ENCODE measurements at regions not wholly inside any gene's neighbourhood (a gene's known extent, or its start where the extent isn't known, plus 50 kb on each side); places are given as distances from the start of the nearest gene placed in this dataset.
"Not testable (repeated sequence)": the region's sequence is repeated elsewhere in the genome, so short reads cannot be mapped to it uniquely, and the experiment has no call there.

- Histone ChIP-seq H3K4me2 (replicated peaks; ENCODE audit: extremely low read depth, low read length, poor library complexity, severe bottlenecking) (no peak overlapping the region), H3K79me2 (ENCODE audit: insufficient read depth, low read length) (no peaks in the 10 kb centered on the region), H3K9ac (ENCODE audit: insufficient read depth, low read length, poor library complexity, severe bottlenecking) (no peak overlapping the region), H3K9me3 (replicated peaks in 1 of 2; ENCODE audit: control insufficient read depth in 1 of 2, insufficient read depth in 1 of 2, low read length in 2 of 2) (no peaks in the 10 kb centered on the region), H3K36me3 (replicated peaks in 1 of 2; ENCODE audit: control insufficient read depth in 1 of 2, insufficient read depth in 2 of 2, low read length in 2 of 2) (no peaks in the 10 kb centered on the region), H3K4me1 (ENCODE audit: control insufficient read depth in 1 of 2, insufficient read depth in 2 of 2, low read length in 2 of 2) (no peaks in the 10 kb centered on the region), H3K27ac (ENCODE audit: low read depth in 1 of 2, low read length in 2 of 2) (no peak overlapping the region), H3K27me3 (ENCODE audit: control insufficient read depth in 2 of 2, insufficient read depth in 2 of 2, low read length in 2 of 2) (no peaks in the 10 kb centered on the region), H2AFZ (ENCODE audit: insufficient read depth, low read depth, low read length, poor library complexity, severe bottlenecking) (no peak overlapping the region), H4K20me1 (ENCODE audit: insufficient read depth, low read length) (no peaks in the 10 kb centered on the region), H3K4me3 (replicated peaks in 1 of 3; ENCODE audit: low read depth in 2 of 3, low read length in 3 of 3) (no peak overlapping the region)
- Mint-ChIP-seq H3K27ac (no peak overlapping the region), H3K36me3 (no peaks in the 10 kb centered on the region), H3K4me1 (peaks cover 8% of the 10 kb centered on the region), H3K27me3 (ENCODE audit: low read depth in 3 of 3) (peaks cover 0 to 1% (median 1%) of the 10 kb centered on the region in 3 donors), H3K4me3 (no peak overlapping the region), H3K9me3 (peaks cover 0 to 4% (median 0%) of the 10 kb centered on the region in 7 donors)
- DNase-seq: no peak
- WGBS (ENCODE audit: insufficient coverage): no CpG with 5 or more reads among the region's 1 CpG
- TF ChIP-seq CTCF (IDR thresholded peaks at IDR 0.05): no peak
- intact Hi-C loops (cut with micrococcal nuclease): no loop called here
Measured at GRCh38 chr15:54790693-54791092, 406.0 kb downstream of the RSL24D1 start.

GRCh38 chr15:54789376-54789775, 407.4 kb downstream of the RSL24D1 start:
- Mint-ChIP-seq H3K9me3 (peaks cover under 1 to 7% (median 4%) of the 10 kb centered on the region in 7 donors), H3K4me1 (peaks cover 8% of the 10 kb centered on the region), H3K27ac (peak overlapping the region in 3 of 7 donors; percentile 15 to 54 (median 45)), H3K36me3 (no peaks in the 10 kb centered on the region), H3K4me3 (no peak overlapping the region), H3K27me3 (ENCODE audit: low read depth in 3 of 3) (peaks cover 0 to 3% (median 1%) of the 10 kb centered on the region in 3 donors)
- Histone ChIP-seq H3K27me3 (ENCODE audit: control insufficient read depth in 2 of 2, insufficient read depth in 2 of 2, low read length in 2 of 2) (no peaks in the 10 kb centered on the region), H3K4me3 (replicated peaks in 1 of 3; ENCODE audit: low read depth in 2 of 3, low read length in 3 of 3) (no peak overlapping the region), H3K79me2 (ENCODE audit: insufficient read depth, low read length) (no peaks in the 10 kb centered on the region), H3K4me2 (replicated peaks; ENCODE audit: extremely low read depth, low read length, poor library complexity, severe bottlenecking) (no peak overlapping the region), H4K20me1 (ENCODE audit: insufficient read depth, low read length) (no peaks in the 10 kb centered on the region), H3K9ac (ENCODE audit: insufficient read depth, low read length, poor library complexity, severe bottlenecking) (no peak overlapping the region), H3K4me1 (ENCODE audit: control insufficient read depth in 1 of 2, insufficient read depth in 2 of 2, low read length in 2 of 2) (no peaks in the 10 kb centered on the region), H2AFZ (ENCODE audit: insufficient read depth, low read depth, low read length, poor library complexity, severe bottlenecking) (no peak overlapping the region), H3K36me3 (replicated peaks in 1 of 2; ENCODE audit: control insufficient read depth in 1 of 2, insufficient read depth in 2 of 2, low read length in 2 of 2) (no peaks in the 10 kb centered on the region), H3K9me3 (replicated peaks in 1 of 2; ENCODE audit: control insufficient read depth in 1 of 2, insufficient read depth in 1 of 2, low read length in 2 of 2) (no peaks in the 10 kb centered on the region), H3K27ac (ENCODE audit: low read depth in 1 of 2, low read length in 2 of 2) (no peak overlapping the region)
- no peak for TF ChIP-seq CTCF (IDR thresholded peaks at IDR 0.05)
- intact Hi-C loops (cut with micrococcal nuclease): no loop called here
- peak in 1 of 3 donors; percentile 26 for DNase-seq
- no CpG with 5 or more reads among the region's 2 CpGs for WGBS (ENCODE audit: insufficient coverage)

DNA sequence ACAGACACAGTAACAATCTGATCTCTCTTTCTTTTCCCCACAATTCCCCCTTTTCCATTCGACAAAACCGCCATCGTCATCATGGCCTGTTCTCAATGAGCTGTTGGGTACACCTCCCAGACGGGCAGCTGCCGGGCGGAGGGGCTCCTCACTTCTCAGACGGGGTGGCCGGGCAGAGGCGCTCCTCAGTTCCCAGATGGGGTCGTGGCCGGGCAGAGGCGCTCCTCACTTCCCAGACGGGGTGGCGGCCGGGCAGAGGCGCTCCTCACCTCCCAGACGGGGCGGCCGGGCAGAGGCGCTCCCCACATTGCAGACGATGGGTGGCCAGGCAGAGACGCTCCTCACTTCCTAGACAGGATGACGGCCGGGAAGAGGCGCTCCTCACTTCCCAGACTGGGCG, 415.5 kb downstream of the RSL24D1 start:
- H4K20me1 ChIP-seq (ENCODE audit: insufficient read depth, low read length); H3K27me3 Mint-ChIP-seq (ENCODE audit: low read depth in 3 of 3); H3K27me3 ChIP-seq (ENCODE audit: control insufficient read depth in 2 of 2, insufficient read depth in 2 of 2, low read length in 2 of 2); H3K27ac Mint-ChIP-seq; H3K79me2 ChIP-seq (ENCODE audit: insufficient read depth, low read length); H3K4me3 Mint-ChIP-seq; H3K4me2 ChIP-seq (replicated peaks; ENCODE audit: extremely low read depth, low read length, poor library complexity, severe bottlenecking); H3K9ac ChIP-seq (ENCODE audit: insufficient read depth, low read length, poor library complexity, severe bottlenecking); H3K4me1 ChIP-seq (ENCODE audit: control insufficient read depth in 1 of 2, insufficient read depth in 2 of 2, low read length in 2 of 2); H3K36me3 ChIP-seq (replicated peaks in 1 of 2; ENCODE audit: control insufficient read depth in 1 of 2, insufficient read depth in 2 of 2, low read length in 2 of 2); H3K36me3 Mint-ChIP-seq; H2AFZ ChIP-seq (ENCODE audit: insufficient read depth, low read depth, low read length, poor library complexity, severe bottlenecking); DNase-seq; H3K9me3 ChIP-seq (replicated peaks in 1 of 2; ENCODE audit: control insufficient read depth in 1 of 2, insufficient read depth in 1 of 2, low read length in 2 of 2); H3K27ac ChIP-seq (ENCODE audit: low read depth in 1 of 2, low read length in 2 of 2); H3K4me1 Mint-ChIP-seq; intact Hi-C loops (cut with micrococcal nuclease); H3K4me3 ChIP-seq (replicated peaks in 1 of 3; ENCODE audit: low read depth in 2 of 3, low read length in 3 of 3): not testable (repeated sequence)
- H3K9me3 Mint-ChIP-seq: peaks cover 11 to 27% (median 21%) of the 10 kb centered on the region in 7 donors
- 96% methylated on average over 13 of the region's 26 CpGs for WGBS (ENCODE audit: insufficient coverage)
